Ishikawa (cell line): ENCODE measurements at regions not wholly inside any gene's neighbourhood (a gene's known extent, or its start where the extent isn't known, plus 50 kb on each side); places are given as distances from the start of the nearest gene placed in this dataset.

Source experiments
- CEBPB ChIP-seq: IDR thresholded peaks from 2 replicates; pipeline ENCODE4 v1.6.1; 2012
- CREB1 ChIP-seq: IDR thresholded peaks from 2 replicates; pipeline ENCODE4 v1.6.1; 2012; ENCODE audit warnings: low read depth
- EGR1 ChIP-seq: IDR thresholded peaks from 2 replicates; pipeline ENCODE4 v1.6.1; 2012
- RAD21 ChIP-seq: IDR thresholded peaks from 2 replicates; pipeline ENCODE4 v1.6.1; 2012; ENCODE audit warnings: low read depth
- TAF1 ChIP-seq: IDR thresholded peaks from 2 replicates; pipeline ENCODE4 v1.6.1; 2012; ENCODE audit warnings: low read depth, mild to moderate bottlenecking
- TEAD4 ChIP-seq: IDR thresholded peaks from 2 replicates; pipeline ENCODE4 v1.6.1; 2012
- YY1 ChIP-seq: IDR thresholded peaks from 2 replicates; pipeline ENCODE4 v1.6.1; 2012; ENCODE audit warnings: low read depth

GRCh38 chr13:73943965-73944233, 190.3 kb downstream of the KLF12 start:
- TF ChIP-seq RAD21 (no peak), EGR1 (no peak), TEAD4 (no peak), YY1 (no peak), TAF1 (no peak), CREB1 (no peak), CEBPB (no peak)
